ENCODE measurements at regions not wholly inside any gene's neighbourhood (a gene's known extent, or its start where the extent isn't known, plus 50 kb on each side); places are given as distances from the start of the nearest gene placed in this dataset.

DNA sequence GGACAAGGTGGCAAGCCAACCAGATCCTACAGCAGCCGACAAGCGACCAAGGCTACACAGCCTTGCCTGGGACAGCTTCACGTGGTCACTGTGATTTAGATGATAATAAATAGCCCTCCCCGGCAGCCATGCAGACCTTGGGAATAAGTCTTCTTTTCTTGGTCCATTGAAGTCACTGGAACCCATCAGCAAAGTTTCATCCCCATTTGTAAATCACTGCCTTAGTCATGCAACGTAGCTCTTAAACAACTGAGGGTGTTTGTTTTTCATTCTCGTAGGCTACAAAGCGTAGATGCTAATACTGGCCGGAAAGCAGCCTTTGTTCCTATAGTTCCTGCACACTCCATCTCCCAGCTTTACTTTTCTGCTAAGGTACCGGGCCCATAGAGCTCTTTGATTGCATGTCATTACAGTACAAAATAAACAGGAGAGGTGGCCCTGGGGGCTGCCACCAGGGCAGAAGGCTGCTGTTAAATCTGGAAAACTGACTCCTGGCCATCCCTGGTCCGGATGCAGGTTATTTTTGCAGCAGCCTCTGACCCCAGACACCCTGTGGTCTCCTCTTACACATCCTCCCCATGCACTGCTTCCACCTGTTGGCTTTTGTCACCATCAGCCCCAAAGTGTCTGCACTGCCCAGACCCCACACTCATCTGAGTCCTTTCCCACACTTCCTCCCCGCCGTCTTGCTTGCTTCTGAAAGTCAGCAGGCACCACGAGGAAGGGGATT, 105.5 kb downstream of the TOMM20 start:
- no peak for DNase-seq
- Mint-ChIP-seq H3K27me3 (no peaks in the 10 kb centered on the region), H3K36me3 (peaks cover 13% of the 10 kb centered on the region), H3K9me3 (peaks cover 16% of the 10 kb centered on the region), H3K27ac (no peak overlapping the region), H3K4me3 (no peak overlapping the region), H3K4me1 (peaks cover 27% of the 10 kb centered on the region)
- POLR2A ChIA-PET = interaction anchor here (0.5 to 1.3 kb wide), 4 partner anchors 11 to 199 kb away, joined by 3 to 6 read pairs (median 3); no protein-coding TSS in a partner anchor
- ATAC-seq (ENCODE audit: low read depth) = no peak

DNA sequence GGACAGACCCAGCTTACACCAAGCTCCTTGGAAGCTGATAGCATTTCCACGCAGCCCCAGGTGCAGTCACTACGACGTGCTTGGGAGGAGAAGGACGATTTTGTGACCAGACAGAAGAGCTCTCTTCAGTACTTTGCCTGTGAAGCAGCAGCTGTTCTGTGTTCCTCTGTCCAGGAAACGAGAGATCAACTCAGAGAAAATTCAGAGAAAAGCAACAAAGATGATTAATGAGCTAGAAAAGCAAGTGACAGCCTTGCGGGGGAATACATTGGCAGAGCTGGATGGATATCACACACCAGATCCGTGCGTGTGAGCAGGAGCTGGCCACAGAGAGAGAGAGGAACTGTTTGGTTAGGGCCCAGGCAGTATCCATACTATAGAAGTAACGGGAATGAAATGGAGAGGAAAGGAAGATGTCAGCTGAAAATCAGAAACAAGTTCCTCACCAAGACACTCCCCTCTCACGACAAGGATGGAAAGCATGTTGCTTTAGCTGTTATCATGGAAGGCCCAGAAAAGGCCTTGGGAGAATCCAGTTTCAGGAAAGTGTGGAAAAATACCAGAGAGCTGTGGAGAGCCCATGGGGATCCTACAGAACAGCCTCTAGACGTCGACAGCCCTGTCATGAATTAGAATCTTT, 106.2 kb downstream of the TOMM20 start:
- DNase-seq (no peak), ATAC-seq (ENCODE audit: low read depth) (no peak)
- peak overlapping the region; percentile 50 for H3K27ac Mint-ChIP-seq
- H3K4me3 Mint-ChIP-seq = no peak overlapping the region
- H3K4me1 Mint-ChIP-seq = peaks cover 33% of the 10 kb centered on the region
- no peaks in the 10 kb centered on the region for H3K27me3 Mint-ChIP-seq
- H3K36me3 Mint-ChIP-seq = peaks cover 12% of the 10 kb centered on the region
- POLR2A ChIA-PET = interaction anchor here (1.0 kb wide), 2 partner anchors 11 to 40 kb away, joined by 3 to 6 read pairs; no protein-coding TSS in a partner anchor
- peaks cover 16% of the 10 kb centered on the region for H3K9me3 Mint-ChIP-seq

DNA sequence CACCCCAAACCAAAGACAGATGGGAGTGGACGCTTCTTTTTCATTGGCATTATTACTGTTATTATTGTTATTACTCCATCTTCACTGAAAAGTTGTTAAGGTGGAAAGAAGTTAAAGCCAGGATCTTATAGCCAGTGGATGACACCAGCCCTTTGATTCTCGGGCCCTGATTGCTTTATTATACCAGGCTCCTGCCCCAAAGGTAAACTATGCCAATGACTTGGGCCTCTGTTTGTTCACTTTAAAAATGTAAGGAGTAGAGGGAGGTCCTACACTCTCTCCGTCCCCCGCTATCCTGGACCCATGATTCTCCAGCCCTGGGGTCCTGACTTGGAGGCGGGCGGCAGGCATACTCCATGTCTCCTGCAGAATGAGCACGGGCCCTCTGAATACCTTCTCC, 106.8 kb downstream of the TOMM20 start:
- Mint-ChIP-seq H3K36me3 (peaks cover 12% of the 10 kb centered on the region), H3K27ac (peak overlapping the region; percentile 50), H3K4me3 (no peak overlapping the region), H3K4me1 (peaks cover 33% of the 10 kb centered on the region), H3K27me3 (no peaks in the 10 kb centered on the region), H3K9me3 (peaks cover 9% of the 10 kb centered on the region)
- DNase-seq = no peak
- no peak for ATAC-seq (ENCODE audit: low read depth)
- POLR2A ChIA-PET = no interaction called here

DNA sequence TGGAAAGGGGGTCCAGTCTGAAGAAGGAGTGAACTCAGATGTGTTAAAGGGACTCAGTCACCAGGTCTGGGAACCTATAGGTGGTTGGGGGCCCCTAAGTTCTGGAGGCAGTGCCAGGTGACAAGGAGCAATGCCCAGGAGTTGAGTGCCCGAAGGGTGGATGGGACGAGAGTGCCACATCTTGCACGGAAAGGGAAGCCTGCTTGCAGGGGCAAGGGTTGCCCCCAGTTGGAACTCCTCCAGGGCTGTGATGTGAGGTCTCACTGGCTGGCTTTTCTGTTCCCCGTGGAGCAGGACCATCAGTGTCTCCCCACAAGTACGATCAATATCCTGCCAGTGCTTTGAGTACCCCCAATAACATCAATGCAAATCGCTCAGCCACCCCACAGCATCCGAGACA, 107.3 kb downstream of the TOMM20 start:
- no peak for DNase-seq
- H3K4me3 Mint-ChIP-seq = no peak overlapping the region
- peaks cover 13% of the 10 kb centered on the region for H3K36me3 Mint-ChIP-seq
- POLR2A ChIA-PET = no interaction called here
- H3K4me1 Mint-ChIP-seq = peaks cover 34% of the 10 kb centered on the region
- ATAC-seq (ENCODE audit: low read depth) = no peak
- H3K27ac Mint-ChIP-seq = no peak overlapping the region
- no peaks in the 10 kb centered on the region for H3K27me3 Mint-ChIP-seq
- H3K9me3 Mint-ChIP-seq = peaks cover 8% of the 10 kb centered on the region

DNA sequence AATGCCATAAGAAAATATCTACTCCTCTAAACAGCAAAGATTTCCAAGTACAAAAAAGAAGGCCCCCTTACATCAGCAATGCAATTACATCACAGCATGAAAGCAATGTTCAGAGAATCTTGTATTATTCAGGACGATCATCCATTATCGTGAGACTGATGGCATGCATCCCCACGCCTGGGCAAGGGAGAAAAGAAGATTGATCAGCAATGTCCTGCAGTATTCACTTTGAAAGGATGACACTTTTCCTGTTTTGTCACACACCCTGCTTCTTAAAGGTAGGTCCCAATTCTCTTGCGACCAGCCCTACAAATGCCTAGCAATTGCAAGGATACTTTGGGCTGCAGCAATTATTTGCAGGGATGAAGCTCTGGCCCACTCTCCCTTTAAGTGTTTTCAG, 108.7 kb downstream of the TOMM20 start:
- Mint-ChIP-seq H3K4me3 (no peak overlapping the region), H3K4me1 (peaks cover 44% of the 10 kb centered on the region), H3K36me3 (peaks cover 17% of the 10 kb centered on the region), H3K27ac (no peak overlapping the region), H3K27me3 (no peaks in the 10 kb centered on the region), H3K9me3 (peaks cover 5% of the 10 kb centered on the region)
- POLR2A ChIA-PET = interaction anchor here (1.0 to 1.4 kb wide), 2 partner anchors 8 to 419 kb away, joined by 3 read pairs; no protein-coding TSS in a partner anchor
- no peak for ATAC-seq (ENCODE audit: low read depth)
- DNase-seq = no peak

DNA sequence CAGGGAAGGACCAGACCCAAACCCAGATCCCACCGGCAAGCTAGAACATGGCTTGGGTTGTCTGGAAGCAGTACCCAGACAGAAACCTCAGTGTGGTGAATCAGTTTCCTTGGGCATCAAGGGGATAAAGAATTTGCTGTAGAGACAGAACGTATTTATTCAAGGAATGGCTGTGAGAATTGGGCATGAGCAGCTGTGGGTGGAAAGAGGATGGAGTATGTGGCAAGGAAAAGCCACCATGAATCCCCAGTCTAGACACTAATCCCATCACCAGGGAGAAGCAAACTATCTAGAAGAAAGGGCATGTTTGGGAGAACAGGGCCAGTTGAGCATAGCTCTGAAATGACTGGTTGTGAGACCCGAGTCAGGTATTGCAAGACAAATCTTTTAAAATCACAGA, 109.2 kb downstream of the TOMM20 start:
- Mint-ChIP-seq H3K9me3 (peaks cover 5% of the 10 kb centered on the region), H3K27me3 (no peaks in the 10 kb centered on the region), H3K36me3 (peaks cover 17% of the 10 kb centered on the region), H3K4me3 (no peak overlapping the region), H3K27ac (no peak overlapping the region), H3K4me1 (peaks cover 48% of the 10 kb centered on the region)
- POLR2A ChIA-PET = interaction anchor here (1.4 to 1.9 kb wide), 2 partner anchors 39 to 419 kb away, joined by 3 to 4 read pairs; no protein-coding TSS in a partner anchor
- no peak for DNase-seq
- ATAC-seq (ENCODE audit: low read depth) = no peak

DNA sequence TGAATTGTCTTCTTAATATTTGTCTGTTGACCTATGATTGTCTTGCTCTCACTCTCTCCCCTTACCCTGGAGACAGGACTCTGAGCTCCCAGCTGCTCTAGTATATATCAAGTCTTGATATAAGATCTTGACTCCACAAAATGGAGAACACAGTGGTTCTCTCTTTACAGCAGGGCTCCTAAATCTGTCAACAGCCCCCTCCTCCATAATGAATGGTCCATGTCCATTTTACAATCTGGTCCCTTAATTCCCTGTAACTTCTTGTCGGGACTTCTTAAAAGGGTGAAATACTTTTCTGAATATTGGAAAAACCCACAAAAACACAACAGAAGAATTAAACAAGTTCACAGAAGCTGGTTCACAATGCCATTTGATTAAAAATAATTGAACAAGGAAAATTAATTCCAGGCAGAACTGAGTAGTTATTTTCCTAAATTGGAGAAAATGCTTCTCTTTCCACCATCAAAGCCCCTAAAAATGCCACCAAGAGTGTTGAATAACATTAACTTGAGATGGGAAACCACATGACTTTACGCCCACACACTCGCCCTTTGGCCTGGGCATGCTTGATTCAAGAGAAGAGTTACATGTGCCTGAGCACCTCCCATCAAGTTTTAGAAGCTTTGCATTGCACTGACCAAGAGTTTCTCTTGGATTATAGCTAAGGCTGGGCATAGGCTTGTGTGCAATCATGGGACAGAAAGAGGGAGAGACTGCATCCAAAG, 109.8 kb downstream of the TOMM20 start:
- Mint-ChIP-seq H3K9me3 (peaks cover 5% of the 10 kb centered on the region), H3K4me1 (peaks cover 48% of the 10 kb centered on the region), H3K36me3 (peaks cover 17% of the 10 kb centered on the region), H3K27me3 (no peaks in the 10 kb centered on the region), H3K4me3 (no peak overlapping the region), H3K27ac (no peak overlapping the region)
- POLR2A ChIA-PET = interaction anchor here (1.1 to 1.9 kb wide), 3 partner anchors 38 to 418 kb away, joined by 3 to 4 read pairs (median 3); no protein-coding TSS in a partner anchor
- DNase-seq (no peak), ATAC-seq (ENCODE audit: low read depth) (no peak)

DNA sequence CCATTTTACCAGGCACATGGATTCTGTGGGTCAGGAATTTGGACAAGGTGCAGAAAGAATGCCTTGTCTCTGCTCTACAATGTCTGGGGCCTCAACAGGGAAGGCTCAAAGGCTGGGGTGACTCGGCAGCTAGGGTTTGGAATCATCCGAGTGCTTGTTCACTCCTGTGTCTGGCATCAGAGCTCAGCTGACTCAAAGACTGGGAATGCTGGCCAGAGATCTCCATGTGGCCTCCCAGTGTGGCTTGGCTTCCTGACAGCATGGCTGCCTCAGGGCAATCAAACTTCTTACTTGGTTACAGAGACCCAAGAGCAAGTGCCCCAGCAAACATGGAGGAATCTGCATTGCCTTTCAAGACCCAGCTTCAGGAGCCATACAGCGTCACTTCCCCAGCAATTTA, 110.5 kb downstream of the TOMM20 start:
- peaks cover 5% of the 10 kb centered on the region for H3K9me3 Mint-ChIP-seq
- H3K27me3 Mint-ChIP-seq = no peaks in the 10 kb centered on the region
- peaks cover 49% of the 10 kb centered on the region for H3K4me1 Mint-ChIP-seq
- no peak overlapping the region for H3K27ac Mint-ChIP-seq
- ATAC-seq (ENCODE audit: low read depth) = no peak
- no peak for DNase-seq
- no peak overlapping the region for H3K4me3 Mint-ChIP-seq
- H3K36me3 Mint-ChIP-seq = peaks cover 17% of the 10 kb centered on the region
- POLR2A ChIA-PET = interaction anchor here (1.1 to 1.9 kb wide), 2 partner anchors 38 to 243 kb away, joined by 3 to 4 read pairs; no protein-coding TSS in a partner anchor

DNA sequence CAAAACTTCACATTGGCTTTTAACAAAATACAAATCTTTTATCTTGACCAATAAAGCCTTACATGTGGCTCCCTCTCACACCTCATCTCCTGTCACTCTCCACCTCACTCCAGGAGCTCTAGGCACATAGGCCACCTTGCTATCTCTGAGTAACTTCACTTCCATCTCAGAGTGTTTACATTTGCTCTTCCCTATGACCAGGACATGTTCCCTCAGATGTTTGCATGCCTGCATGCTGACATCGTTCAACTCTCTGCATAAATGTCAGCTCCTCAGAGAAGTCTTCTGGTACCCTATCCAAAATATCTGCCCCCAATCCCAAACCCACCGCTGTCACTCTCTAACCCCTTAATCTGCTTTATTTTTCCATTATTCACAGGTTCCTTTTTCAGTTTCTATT, 110.9 kb downstream of the TOMM20 start:
- DNase-seq (no peak), ATAC-seq (ENCODE audit: low read depth) (no peak)
- no peak overlapping the region for H3K27ac Mint-ChIP-seq
- peaks cover 51% of the 10 kb centered on the region for H3K4me1 Mint-ChIP-seq
- no peaks in the 10 kb centered on the region for H3K27me3 Mint-ChIP-seq
- POLR2A ChIA-PET = interaction anchor here (1.1 to 1.9 kb wide), 2 partner anchors 37 to 242 kb away, joined by 3 to 4 read pairs; no protein-coding TSS in a partner anchor
- peaks cover 19% of the 10 kb centered on the region for H3K36me3 Mint-ChIP-seq
- no peak overlapping the region for H3K4me3 Mint-ChIP-seq
- H3K9me3 Mint-ChIP-seq = peaks cover 5% of the 10 kb centered on the region

DNA sequence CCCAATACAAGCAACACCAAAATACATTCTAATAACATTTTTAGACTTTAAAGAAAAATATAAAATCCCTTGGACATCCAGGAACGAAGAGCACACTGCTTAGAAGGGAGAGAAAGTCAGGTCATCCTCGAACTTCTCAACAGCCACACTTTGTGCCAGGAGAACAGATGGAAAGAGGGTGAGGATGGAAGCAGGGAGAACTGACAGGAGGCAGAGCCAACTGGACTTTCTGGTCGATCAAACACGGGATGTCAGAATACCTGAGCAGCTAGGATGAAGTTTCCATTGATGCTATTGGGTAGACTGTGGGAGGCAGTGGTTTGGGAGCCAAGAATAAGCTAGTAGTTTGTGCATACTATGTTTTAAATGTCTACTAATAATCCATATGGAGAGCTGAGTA, 111.4 kb downstream of the TOMM20 start:
- Mint-ChIP-seq H3K36me3 (peaks cover 19% of the 10 kb centered on the region), H3K27ac (no peak overlapping the region), H3K9me3 (peaks cover 5% of the 10 kb centered on the region), H3K4me1 (peaks cover 51% of the 10 kb centered on the region), H3K27me3 (no peaks in the 10 kb centered on the region), H3K4me3 (no peak overlapping the region)
- ATAC-seq (ENCODE audit: low read depth) (no peak), DNase-seq (no peak)
- POLR2A ChIA-PET = no interaction called here

DNA sequence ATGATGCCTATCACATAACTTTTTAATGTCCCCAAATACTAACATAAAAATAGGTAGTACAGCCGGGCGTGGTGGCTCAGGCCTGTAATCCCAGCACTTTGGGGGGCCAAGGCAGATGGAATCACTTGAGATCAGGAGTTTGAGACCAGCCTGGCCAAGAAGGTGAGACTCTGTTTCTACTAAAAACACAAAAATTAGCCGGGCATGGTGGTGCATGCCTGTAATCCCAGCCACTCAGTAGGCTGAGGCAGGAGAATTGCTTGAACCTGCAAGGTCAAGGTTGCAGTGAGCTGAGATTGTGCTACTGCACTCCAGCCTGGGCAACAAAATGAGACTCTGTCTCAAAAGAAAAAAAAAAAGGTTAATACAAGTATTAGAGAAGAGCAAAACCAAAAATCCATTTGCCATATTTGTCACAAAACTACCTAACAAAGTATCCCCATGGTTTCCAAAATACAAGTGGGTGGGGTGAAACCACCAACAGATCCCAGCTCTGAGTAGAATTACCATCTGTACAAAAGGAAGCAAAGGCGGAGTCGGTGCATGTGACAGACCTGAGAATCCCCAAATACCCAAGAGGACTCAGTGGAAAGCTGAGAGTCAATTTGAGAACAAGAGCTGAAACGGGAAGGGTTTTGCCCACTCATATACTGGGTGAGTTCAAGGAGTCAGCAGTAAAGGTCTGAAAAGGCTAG, 113.2 kb downstream of the TOMM20 start:
- peaks cover 19% of the 10 kb centered on the region for H3K36me3 Mint-ChIP-seq
- peaks cover 5% of the 10 kb centered on the region for H3K9me3 Mint-ChIP-seq
- ATAC-seq (ENCODE audit: low read depth) (no peak), DNase-seq (no peak)
- peaks cover 63% of the 10 kb centered on the region for H3K4me1 Mint-ChIP-seq
- POLR2A ChIA-PET = interaction anchor here (0.9 to 1.2 kb wide), 2 partner anchors 26 to 404 kb away, joined by 3 to 4 read pairs; no protein-coding TSS in a partner anchor
- peak overlapping the region; percentile 49 for H3K4me3 Mint-ChIP-seq
- peak overlapping the region; percentile 83 for H3K27ac Mint-ChIP-seq
- H3K27me3 Mint-ChIP-seq = no peaks in the 10 kb centered on the region

DNA sequence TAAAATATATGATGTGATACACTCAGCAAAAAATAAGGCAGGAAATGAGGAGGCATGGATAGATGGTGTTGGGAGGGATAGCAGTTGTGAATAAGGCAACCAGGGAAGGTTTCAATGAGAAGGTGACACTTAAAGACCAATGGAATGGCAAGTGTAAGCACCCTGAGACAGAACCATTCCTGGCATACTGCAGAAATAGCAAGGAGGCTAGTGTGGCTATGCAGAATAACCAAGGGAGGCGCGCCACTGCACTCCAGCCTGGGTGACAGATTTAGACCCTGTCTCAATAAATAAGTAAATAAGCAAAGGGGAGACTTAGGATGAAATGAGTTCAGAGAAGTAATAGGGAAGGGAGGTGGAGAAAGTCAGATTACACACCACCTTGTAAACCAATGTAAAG, 113.9 kb downstream of the TOMM20 start:
- POLR2A ChIA-PET = no interaction called here
- H3K27ac Mint-ChIP-seq = peak overlapping the region; percentile 21
- H3K9me3 Mint-ChIP-seq = peaks cover 5% of the 10 kb centered on the region
- peaks cover 19% of the 10 kb centered on the region for H3K36me3 Mint-ChIP-seq
- no peak for ATAC-seq (ENCODE audit: low read depth)
- H3K4me3 Mint-ChIP-seq = no peak overlapping the region
- no peak for DNase-seq
- peaks cover 63% of the 10 kb centered on the region for H3K4me1 Mint-ChIP-seq
- H3K27me3 Mint-ChIP-seq = no peaks in the 10 kb centered on the region

DNA sequence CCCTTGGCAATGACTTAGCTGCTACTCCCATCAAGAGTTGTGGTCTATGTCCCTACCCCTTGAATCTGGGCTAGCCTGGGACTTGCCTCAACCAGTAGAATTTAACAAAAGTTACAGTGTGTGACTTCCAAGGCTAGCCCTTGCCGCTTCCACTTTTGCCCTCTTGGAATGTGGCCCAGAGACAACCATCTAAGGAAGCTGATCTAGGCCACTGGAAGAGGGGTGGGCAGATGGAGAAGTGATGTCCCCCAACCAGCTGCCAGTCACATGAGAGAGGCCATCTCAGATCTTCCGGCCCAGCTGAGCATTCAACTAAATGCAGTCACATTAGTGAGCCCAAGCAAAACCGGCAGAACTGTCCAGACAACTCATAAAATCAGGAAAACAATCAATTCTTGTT, 115.1 kb downstream of the TOMM20 start:
- Mint-ChIP-seq H3K36me3 (peaks cover 22% of the 10 kb centered on the region), H3K27me3 (no peaks in the 10 kb centered on the region), H3K9me3 (peaks cover 5% of the 10 kb centered on the region), H3K4me3 (no peak overlapping the region), H3K4me1 (peaks cover 66% of the 10 kb centered on the region), H3K27ac (peak overlapping the region; percentile 93)
- no peak for ATAC-seq (ENCODE audit: low read depth)
- POLR2A ChIA-PET = no interaction called here
- no peak for DNase-seq
